Subcutaneous abdominal adipose tissue (tissue), 5 donors: ENCODE measurements at regions not wholly inside any gene's neighbourhood (a gene's known extent, or its start where the extent isn't known, plus 50 kb on each side); places are given as distances from the start of the nearest gene placed in this dataset.

ENCODE experiments used
- H3K27ac ChIP-seq: one replicate; pipeline ENCODE4 v1.7.0; 2013; ENCODE audit warnings: low read depth, mild to moderate bottlenecking, inconsistent platforms, low read length, moderate library complexity
- H3K27me3 ChIP-seq, 5 donors: one replicate each; pipeline ENCODE4 v1.7.0; 2013; ENCODE audit warnings: low read length in 5 of 5, inconsistent platforms in 1 of 5; ENCODE audit not compliant: control insufficient read depth in 5 of 5, insufficient read depth in 4 of 5
- H3K36me3 ChIP-seq, 5 donors: one replicate each; pipeline ENCODE4 v1.7.0; 2013; ENCODE audit warnings: low read length in 5 of 5; ENCODE audit not compliant: control insufficient read depth in 5 of 5, insufficient read depth in 5 of 5
- H3K4me1 ChIP-seq, 5 donors: one replicate each; pipeline ENCODE4 v1.7.0; 2013; ENCODE audit warnings: low read length in 5 of 5, mild to moderate bottlenecking in 3 of 5, moderate library complexity in 1 of 5; ENCODE audit not compliant: control insufficient read depth in 5 of 5, insufficient read depth in 5 of 5
- H3K4me3 ChIP-seq, 5 donors: one replicate each; pipeline ENCODE4 v1.7.0; 2013; ENCODE audit warnings: low read length in 5 of 5, low read depth in 1 of 5
- H3K9ac ChIP-seq, 5 donors: one replicate each; pipeline ENCODE4 v1.7.0; 2013; ENCODE audit warnings: low read length in 5 of 5, mild to moderate bottlenecking in 4 of 5, moderate library complexity in 3 of 5
- H3K9me3 ChIP-seq, 5 donors: one replicate each; pipeline ENCODE4 v1.7.0; 2013; ENCODE audit warnings: low read length in 5 of 5; ENCODE audit not compliant: control insufficient read depth in 5 of 5
- donor health status: healthy.
- donor health status: healthy.
- donor health status: healthy.
- donor health status: healthy.
- donor health status: healthy.

DNA sequence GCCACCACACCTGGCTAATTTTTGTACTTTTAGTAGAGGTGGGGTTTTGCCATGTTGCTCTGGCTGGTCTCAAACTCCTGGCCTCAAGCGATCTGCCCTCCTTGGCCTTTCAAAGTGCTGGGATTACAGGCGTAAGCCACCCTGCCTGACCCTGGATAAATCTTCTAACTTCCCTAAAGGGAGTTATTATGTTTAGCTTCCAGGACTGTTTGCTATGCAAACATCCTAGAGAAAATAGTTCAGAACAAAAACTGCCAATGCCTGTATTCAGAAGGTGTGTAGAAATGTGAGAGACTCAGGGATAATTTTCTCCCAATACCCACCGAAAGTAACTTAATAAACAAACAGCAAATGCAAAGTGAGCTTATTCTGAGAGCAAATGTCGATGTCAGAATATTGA lies 301.2 kb downstream of the TGFB2 start:
- H3K4me3 ChIP-seq = no peak overlapping the region
- no peak overlapping the region for H3K27ac ChIP-seq
- H3K4me1 ChIP-seq = peaks cover 0 to 7% (median 0%) of the 10 kb centered on the region in 5 donors
- no peaks in the 10 kb centered on the region for H3K36me3 ChIP-seq
- H3K9me3 ChIP-seq = no peaks in the 10 kb centered on the region
- H3K9ac ChIP-seq = no peak overlapping the region
- no peaks in the 10 kb centered on the region for H3K27me3 ChIP-seq

DNA sequence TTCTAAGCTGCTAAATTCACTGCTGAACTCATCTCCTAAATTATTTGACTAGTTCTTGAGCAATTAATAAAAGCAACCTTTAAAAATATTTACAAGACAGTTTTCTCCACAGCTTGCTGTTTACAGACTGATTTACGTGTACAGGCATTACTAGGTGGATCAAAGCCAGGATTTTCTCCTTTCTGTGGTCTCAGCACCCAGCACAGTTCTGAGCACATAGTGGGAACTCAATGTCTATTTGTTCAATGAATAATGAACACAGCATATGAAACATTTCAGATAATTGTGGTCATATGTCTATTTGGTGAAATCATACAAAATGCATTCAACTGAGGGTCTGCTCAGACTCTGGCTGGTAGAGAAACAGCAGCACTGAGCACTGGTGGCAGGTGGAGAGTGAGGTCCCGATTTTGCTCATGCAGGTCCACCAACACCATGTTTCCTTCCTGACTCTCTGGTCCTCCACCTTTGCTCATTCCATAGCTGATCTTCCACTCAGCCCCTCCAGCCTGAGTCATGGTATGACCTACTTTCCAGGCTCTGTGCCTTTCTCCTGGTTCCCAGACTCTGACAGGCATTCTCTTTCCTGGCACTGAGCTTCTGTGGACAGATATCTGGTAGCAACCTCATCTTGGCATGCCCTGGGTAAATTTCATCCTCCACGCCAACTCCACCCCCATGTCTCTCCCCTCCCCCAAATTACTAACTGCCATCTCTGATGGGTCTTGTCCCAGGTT lies 311.3 kb downstream of the TGFB2 start:
- Histone ChIP-seq H3K36me3 (no peaks in the 10 kb centered on the region), H3K27me3 (no peaks in the 10 kb centered on the region), H3K9ac (no peak overlapping the region), H3K4me3 (no peak overlapping the region), H3K9me3 (no peaks in the 10 kb centered on the region), H3K4me1 (peaks cover 0 to 7% (median 0%) of the 10 kb centered on the region in 5 donors), H3K27ac (no peak overlapping the region)

DNA sequence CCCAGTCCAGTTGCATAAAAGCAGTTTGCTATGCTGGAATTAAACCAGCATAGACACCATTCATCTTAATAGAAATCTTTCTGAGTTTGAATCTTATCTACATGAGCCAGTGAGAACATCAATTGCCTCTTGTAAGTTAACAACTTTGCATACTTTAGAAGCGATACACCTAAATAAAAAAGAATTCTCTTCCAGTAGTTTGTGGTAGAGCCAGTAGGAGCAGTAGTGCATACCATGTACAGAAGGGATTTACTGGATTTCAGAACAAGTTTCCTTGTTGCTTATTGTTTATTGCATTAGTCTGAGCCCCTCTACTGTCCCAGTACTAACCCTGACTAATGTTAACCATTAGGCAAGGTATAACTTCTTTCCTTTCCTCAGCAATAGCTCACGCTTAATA lies 313.1 kb downstream of the TGFB2 start:
- Histone ChIP-seq H3K9me3 (no peaks in the 10 kb centered on the region), H3K4me3 (no peak overlapping the region), H3K4me1 (peaks cover 0 to 7% (median 0%) of the 10 kb centered on the region in 5 donors), H3K36me3 (no peaks in the 10 kb centered on the region), H3K27ac (no peak overlapping the region), H3K9ac (no peak overlapping the region), H3K27me3 (no peaks in the 10 kb centered on the region)

DNA sequence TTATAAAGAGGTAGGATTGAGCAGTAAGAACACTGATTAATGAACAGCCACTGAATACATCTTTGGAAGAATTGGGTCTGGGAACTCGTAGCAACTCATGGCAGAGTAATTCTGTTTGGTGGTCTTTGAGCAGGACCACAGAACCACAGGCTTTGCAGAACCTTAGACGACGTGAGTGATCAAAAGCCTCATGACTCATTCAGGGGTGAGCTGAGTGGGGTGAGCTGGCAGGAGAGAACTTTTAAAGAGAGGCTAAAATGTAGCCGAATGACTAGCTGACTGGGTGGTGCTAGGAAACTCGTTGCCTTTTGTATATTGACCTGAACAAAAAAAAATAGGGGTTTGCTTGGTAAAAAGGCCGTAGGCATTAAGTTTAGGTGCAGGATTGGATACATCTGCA lies 313.8 kb downstream of the TGFB2 start:
- Histone ChIP-seq H3K9ac (no peak overlapping the region), H3K4me1 (peaks cover 0 to 7% (median 0%) of the 10 kb centered on the region in 5 donors), H3K36me3 (no peaks in the 10 kb centered on the region), H3K27me3 (no peaks in the 10 kb centered on the region), H3K9me3 (no peaks in the 10 kb centered on the region), H3K4me3 (no peak overlapping the region), H3K27ac (no peak overlapping the region)

DNA sequence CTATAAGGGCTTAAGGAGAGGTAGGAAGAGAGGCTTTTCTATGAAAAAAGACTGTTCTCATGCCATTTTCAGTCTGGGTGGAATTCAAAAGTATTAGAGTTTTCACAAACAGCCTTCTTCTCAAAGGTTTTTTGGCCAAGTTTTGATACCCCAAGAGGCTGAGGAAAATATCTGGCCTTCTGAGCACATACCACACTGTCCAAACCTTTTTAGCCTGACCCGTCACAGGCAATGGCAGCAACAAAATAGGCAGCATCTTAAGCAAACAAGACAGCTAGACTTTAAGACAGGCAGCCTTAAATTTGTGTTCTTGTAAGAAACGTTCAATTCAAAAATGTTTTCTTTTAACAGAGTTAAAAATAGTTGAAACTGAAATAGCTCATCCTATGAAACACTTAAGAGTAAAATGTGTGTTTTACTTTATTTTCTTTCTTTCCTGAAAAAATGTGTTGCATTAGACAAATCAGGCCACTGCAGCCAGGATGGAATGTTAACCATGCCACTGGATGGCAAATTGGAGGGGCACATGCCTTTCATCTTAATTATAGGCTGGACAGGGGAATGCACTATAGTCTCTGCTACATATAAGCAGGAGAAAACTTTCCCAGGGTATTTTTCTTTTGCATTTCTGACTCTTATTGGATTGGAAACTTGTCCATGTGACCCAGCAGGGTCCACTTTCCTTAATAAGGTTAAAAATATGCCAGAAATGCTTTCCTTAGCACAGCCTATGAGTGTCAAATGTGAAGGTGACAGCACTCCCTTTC lies 315.0 kb downstream of the TGFB2 start:
- Histone ChIP-seq H3K4me1 (peaks cover 0 to 7% (median 0%) of the 10 kb centered on the region in 5 donors), H3K9ac (no peak overlapping the region), H3K4me3 (no peak overlapping the region), H3K36me3 (no peaks in the 10 kb centered on the region), H3K27ac (no peak overlapping the region), H3K27me3 (no peaks in the 10 kb centered on the region), H3K9me3 (no peaks in the 10 kb centered on the region)

DNA sequence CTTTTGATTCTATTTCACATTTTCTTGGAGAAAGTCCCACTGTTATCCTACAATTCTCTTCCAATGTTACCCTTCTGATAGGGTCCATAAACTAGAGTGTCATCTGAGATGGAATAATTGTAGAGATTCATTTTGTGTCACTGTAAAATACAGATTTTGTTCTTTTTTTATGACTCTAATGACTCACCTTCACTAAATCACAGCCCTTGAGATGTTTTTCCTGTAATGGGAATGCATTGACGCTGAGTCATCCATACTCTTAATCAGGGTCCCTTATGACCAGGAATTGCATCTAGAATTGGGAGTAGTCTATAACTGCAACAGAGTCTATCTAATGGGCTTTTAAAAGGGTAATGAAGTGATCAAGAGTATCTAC lies 315.5 kb downstream of the TGFB2 start:
- Histone ChIP-seq H3K4me1 (peaks cover 0 to 7% (median 0%) of the 10 kb centered on the region in 5 donors), H3K27ac (no peak overlapping the region), H3K27me3 (no peaks in the 10 kb centered on the region), H3K36me3 (no peaks in the 10 kb centered on the region), H3K4me3 (no peak overlapping the region), H3K9me3 (no peaks in the 10 kb centered on the region), H3K9ac (no peak overlapping the region)

DNA sequence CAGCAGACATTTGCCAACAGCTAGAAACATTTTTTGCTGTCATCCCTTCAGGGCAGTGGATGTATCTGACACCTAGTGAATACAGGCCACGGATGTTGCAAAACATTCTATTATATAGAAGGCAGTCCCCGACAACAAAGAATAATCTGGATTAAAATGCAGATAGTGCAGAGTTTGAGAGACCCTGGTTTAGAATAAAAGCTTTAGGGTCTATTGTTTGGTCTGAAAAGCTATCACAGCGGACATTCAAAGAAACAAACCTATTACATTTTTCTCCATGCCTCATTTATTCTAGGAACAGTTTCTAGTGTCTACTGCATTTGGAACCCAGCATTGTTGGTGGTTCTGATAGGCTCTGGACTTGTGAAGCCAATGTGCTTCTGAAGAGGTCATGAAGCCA lies 316.3 kb downstream of the TGFB2 start:
- no peak overlapping the region for H3K9ac ChIP-seq
- H3K9me3 ChIP-seq = no peaks in the 10 kb centered on the region
- H3K27ac ChIP-seq = no peak overlapping the region
- no peaks in the 10 kb centered on the region for H3K36me3 ChIP-seq
- no peak overlapping the region for H3K4me3 ChIP-seq
- no peaks in the 10 kb centered on the region for H3K27me3 ChIP-seq
- H3K4me1 ChIP-seq = peaks cover 0 to 7% (median 0%) of the 10 kb centered on the region in 5 donors

DNA sequence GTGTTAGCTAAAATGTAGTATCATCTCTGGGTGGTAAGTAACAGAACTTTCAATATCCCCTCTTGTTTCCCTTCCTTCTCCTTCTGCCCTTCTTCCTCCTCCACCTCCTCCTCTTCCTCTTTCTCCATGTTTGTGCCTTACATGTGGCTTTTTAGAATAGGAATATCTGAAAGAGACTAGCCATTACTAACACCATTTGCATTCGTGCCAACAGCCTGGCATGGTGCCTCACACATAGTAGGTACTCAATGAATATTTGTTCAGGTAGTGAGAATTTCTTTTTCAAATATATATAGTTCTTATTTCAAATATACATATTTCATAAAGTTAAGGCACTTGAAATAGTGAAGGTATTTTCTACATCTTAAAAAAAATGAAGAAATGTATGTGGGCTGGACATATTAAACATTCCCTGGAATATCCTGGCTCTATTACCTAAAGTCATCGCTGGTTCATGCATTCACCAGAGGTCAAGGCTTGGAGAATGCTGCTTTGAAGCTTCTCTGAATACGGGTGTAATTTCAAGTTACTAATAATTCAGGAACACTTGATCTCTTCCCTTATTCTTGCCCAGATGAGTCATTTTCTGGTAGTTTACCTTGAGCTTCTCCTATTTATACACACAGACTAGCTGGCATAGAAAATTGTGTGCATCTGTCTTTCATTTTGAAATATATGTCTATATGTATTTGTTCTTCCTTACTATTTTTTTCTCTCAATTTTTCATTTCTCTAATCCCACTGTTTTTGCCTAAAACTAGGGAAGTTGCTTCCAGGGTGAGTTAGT lies 319.4 kb downstream of the TGFB2 start:
- Histone ChIP-seq H3K4me3 (no peak overlapping the region), H3K9me3 (no peaks in the 10 kb centered on the region), H3K4me1 (peaks cover 0 to 7% (median 0%) of the 10 kb centered on the region in 5 donors), H3K27me3 (no peaks in the 10 kb centered on the region), H3K27ac (no peak overlapping the region), H3K36me3 (no peaks in the 10 kb centered on the region), H3K9ac (no peak overlapping the region)

DNA sequence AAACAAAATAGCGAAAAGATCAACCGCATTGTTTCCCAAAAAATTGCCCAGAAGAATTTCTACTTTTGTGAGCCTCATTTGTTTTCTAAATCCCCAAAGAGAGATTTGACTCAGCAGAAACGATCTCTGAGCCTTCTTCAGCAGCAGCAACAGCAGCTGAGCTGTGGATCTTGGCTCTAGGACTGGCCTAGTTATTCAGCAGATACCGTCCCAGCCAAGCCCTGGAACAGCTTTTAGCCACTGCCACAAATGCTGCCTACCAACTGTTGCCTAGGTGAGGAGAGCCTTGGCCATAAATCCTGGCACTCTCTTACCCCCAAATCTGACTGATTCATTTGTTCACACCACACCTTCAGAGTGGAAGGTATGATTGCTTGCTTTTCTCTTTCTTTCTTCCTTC lies 320.1 kb downstream of the TGFB2 start:
- H3K9me3 ChIP-seq = no peaks in the 10 kb centered on the region
- peaks cover 0 to 2% (median 0%) of the 10 kb centered on the region in 5 donors for H3K4me1 ChIP-seq
- no peak overlapping the region for H3K27ac ChIP-seq
- H3K4me3 ChIP-seq = no peak overlapping the region
- H3K9ac ChIP-seq = peak overlapping the region in 1 of 5 donors; percentile 12
- H3K36me3 ChIP-seq = no peaks in the 10 kb centered on the region
- no peaks in the 10 kb centered on the region for H3K27me3 ChIP-seq

DNA sequence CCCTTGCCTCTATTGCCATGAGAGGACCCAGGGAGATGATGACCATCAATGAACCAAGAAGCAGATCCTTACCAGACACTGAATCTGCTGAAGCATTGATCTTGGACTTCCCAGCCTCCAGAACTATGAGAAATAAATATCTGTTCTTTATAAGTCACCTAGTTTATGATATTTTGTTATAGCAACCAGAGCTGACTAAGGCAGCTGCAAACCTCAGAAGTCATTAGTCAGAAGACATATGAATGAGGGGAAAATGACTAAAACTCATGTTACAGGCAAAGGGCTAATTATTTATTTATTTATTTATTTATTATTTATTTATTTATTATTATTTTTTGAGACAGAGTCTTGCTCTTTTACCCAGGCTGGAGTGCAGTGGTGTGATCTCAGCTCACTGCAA lies 321.1 kb downstream of the TGFB2 start:
- H3K27ac ChIP-seq = no peak overlapping the region
- H3K36me3 ChIP-seq = no peaks in the 10 kb centered on the region
- H3K9ac ChIP-seq = no peak overlapping the region
- H3K9me3 ChIP-seq = no peaks in the 10 kb centered on the region
- no peaks in the 10 kb centered on the region for H3K27me3 ChIP-seq
- no peak overlapping the region for H3K4me3 ChIP-seq
- H3K4me1 ChIP-seq = no peaks in the 10 kb centered on the region
